GM12878 (cell line): ENCODE measurements at regions not wholly inside any gene's neighbourhood (a gene's known extent, or its start where the extent isn't known, plus 50 kb on each side); places are given as distances from the start of the nearest gene placed in this dataset.

Experiments
- NFYB ChIP-seq: IDR thresholded peaks from 2 replicates; pipeline ENCODE4 v1.6.1; 2011; ENCODE audit warnings: low read depth, mild to moderate bottlenecking, low read length, improper control_type of control experiment, moderate library complexity; ENCODE audit not compliant: insufficient read depth
- POLR2AphosphoS5 ChIP-seq: IDR thresholded peaks from 2 replicates; pipeline ENCODE4 v1.6.1; 2011; ENCODE audit warnings: mild to moderate bottlenecking, low read length, inconsistent platforms

DNA sequence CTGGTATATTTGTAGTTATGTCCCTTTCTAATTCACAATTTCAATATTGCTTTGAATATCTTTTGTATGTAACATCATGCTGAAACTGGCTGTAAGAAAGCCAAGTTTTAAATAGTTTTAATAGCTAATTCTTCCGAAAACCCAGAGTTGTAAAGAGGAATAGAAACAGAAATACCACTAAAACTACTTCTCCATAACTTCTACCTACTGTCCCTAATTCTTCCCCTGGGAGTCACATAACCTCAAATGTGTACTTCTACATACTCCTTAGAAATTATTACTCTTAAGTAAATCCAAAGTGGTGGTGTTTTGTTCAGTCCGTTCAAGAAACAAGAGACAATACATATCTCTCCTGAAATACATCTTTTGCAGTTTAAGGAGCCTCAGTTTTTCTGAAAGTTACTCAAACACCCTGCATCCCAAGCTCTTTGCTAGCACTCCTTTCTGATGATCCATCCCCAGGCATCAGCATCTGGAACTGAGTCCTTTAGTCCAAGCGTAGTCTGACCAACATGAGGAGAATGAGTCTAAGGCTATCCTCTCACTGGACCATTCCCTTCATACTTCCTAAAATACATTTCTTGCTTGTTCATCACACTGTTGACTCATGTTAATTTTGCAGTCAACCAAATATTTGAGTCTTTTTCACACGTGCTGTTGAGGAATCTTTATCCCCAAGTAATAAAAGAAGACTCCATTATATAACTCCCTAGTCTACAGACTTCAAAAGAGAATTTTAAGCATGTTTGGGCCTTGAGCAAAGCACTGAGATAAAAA is 214.3 kb upstream of the NUDT4 start:
- TF ChIP-seq NFYB = no peak
- TF ChIP-seq POLR2AphosphoS5 = no peak
